BLaER1 (cell line): ENCODE measurements at regions not wholly inside any gene's neighbourhood (a gene's known extent, or its start where the extent isn't known, plus 50 kb on each side); places are given as distances from the start of the nearest gene placed in this dataset.
A peak's percentile ranks its signal among the peaks of the same experiment; 100 is the strongest.
"Not testable (repeated sequence)": the region's sequence is repeated elsewhere in the genome, so short reads cannot be mapped to it uniquely, and the experiment has no call there.

ENCODE experiments used
- H3K27ac ChIP-seq: shearing (Covaris generic); formaldehyde crosslinking; 2 replicates; pipeline ENCODE4 v1.8.1; 2022
- H3K27me3 ChIP-seq: shearing (Covaris generic); formaldehyde crosslinking; 2 replicates; pipeline ENCODE4 v1.8.1; 2022
- H3K36me3 ChIP-seq: shearing (Covaris generic); formaldehyde crosslinking; 2 replicates; pipeline ENCODE4 v1.8.1; 2022
- H3K4me1 ChIP-seq: shearing (Covaris generic); formaldehyde crosslinking; 2 replicates; pipeline ENCODE4 v1.8.1; 2022
- H3K4me2 ChIP-seq: shearing (Covaris generic); formaldehyde crosslinking; 2 replicates; pipeline ENCODE4 v1.8.1; 2022
- H3K4me3 ChIP-seq: shearing (Covaris generic); formaldehyde crosslinking; 2 replicates; pipeline ENCODE4 v1.8.1; 2022
- H3K9ac ChIP-seq: shearing (Covaris generic); formaldehyde crosslinking; 2 replicates; pipeline ENCODE4 v1.8.1; 2022
- H3K9me3 ChIP-seq: shearing (Covaris generic); formaldehyde crosslinking; 2 replicates; pipeline ENCODE4 v1.8.1; 2022
- H4K20me1 ChIP-seq: shearing (Covaris generic); formaldehyde crosslinking; 2 replicates; pipeline ENCODE4 v1.8.1; 2022
- Cebpa-rat ChIP-seq: shearing (Covaris generic); IDR thresholded peaks from 2 replicates; pipeline ENCODE4 v1.8.1; 2022

DNA sequence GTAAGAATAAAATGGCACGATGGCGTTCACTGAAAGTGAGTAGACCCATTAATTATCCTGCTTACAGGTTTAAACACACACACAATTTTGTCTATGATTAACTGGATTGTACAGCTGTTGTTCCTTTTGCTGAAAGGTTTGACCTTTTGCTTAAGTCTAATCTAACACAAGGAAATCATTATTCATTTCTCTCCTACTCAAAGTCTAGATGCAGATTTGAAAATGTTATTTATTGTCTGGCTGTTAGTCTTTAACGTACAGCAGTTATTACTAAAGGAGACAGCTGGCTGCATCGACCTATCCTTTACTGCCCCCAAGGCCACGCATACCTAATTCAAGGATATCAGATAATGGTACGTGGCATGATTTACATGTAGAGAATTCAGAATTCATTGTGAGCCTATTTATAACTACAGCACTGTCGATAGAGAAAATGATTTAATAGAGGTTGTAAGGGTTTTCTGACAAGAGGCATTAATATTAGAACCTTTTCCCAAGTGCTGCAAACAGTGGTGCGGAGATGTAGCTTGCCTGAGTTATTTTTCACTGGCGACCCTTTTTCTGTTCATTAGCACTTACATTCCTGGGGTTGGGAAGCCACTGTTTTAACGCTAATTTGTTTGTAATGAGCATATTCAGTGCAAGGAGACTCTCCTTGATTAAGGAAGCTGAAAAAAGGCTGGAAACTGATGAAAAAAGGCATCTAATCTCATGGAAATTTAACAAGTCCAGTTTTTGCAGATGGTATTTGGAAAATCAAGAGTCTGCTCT is 368.4 kb upstream of the GRAMD2B start:
- no peaks in the 10 kb centered on the region for H4K20me1 ChIP-seq
- H3K4me1 ChIP-seq = peaks cover 6% of the 10 kb centered on the region; the same call in 1 of the 2 replicates
- TF ChIP-seq Cebpa-rat = no peak
- H3K9ac ChIP-seq = no peak overlapping the region
- no peak overlapping the region for H3K4me2 ChIP-seq
- H3K36me3 ChIP-seq = no peaks in the 10 kb centered on the region
- no peak overlapping the region for H3K27ac ChIP-seq
- no peaks in the 10 kb centered on the region for H3K27me3 ChIP-seq
- H3K4me3 ChIP-seq = no peak overlapping the region
- peaks cover 4% of the 10 kb centered on the region for H3K9me3 ChIP-seq

GRCh38 chr5:126055348-126055729 is 367.9 kb upstream of the GRAMD2B start:
- Histone ChIP-seq H3K4me2 (no peak overlapping the region), H3K9me3 (peaks cover 4% of the 10 kb centered on the region), H3K27me3 (no peaks in the 10 kb centered on the region), H3K4me3 (no peak overlapping the region), H3K36me3 (no peaks in the 10 kb centered on the region), H3K27ac (no peak overlapping the region), H3K4me1 (peaks cover 6% of the 10 kb centered on the region; the same call in 1 of the 2 replicates), H4K20me1 (no peaks in the 10 kb centered on the region), H3K9ac (no peak overlapping the region)
- TF ChIP-seq Cebpa-rat = no peak

GRCh38 chr5:126056352-126056751 is 366.9 kb upstream of the GRAMD2B start:
- Histone ChIP-seq H3K27ac (no peak overlapping the region), H3K4me1 (peaks cover 6% of the 10 kb centered on the region; the same call in 1 of the 2 replicates), H3K9ac (no peak overlapping the region), H3K9me3 (peaks cover 4% of the 10 kb centered on the region), H3K27me3 (no peaks in the 10 kb centered on the region), H4K20me1 (no peaks in the 10 kb centered on the region), H3K36me3 (no peaks in the 10 kb centered on the region), H3K4me3 (no peak overlapping the region), H3K4me2 (no peak overlapping the region)
- no peak for TF ChIP-seq Cebpa-rat

DNA sequence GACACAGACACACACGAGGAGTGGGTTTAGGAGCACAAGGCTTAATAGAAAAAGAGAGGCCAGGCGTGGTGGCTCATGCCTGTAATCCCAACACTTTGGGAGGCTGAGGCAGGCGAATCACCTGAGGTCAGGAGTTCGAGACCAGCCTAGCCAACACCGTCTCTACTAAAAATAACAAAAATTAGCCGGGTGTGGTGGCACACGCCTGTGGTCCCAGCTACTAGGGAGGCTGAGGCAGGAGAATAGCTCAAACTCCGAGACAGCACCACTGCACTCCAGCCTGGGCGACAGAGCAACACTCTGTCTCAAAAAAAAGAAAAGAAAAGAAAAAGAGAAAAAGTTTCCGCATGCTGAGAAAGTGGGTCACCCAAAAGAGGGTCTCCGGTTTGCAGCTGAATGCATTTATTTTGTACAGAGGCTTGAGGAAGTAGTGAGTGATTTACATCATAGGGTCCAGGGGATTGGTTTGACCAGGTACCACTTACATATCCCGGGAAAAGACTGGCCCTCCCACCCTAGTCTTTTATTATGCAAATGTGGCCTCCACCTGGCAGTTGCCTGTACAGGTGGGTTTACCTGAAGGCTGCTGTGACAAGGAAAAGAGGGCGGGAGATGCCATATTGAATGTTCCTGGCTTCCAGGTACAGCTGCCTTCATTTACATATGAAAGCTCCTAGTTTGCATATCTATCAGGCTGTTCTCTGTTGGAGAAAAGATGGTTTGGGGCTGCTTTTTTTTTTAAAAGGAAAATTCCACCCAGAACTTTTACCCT is 366.2 kb upstream of the GRAMD2B start:
- H3K9me3 ChIP-seq = peaks cover 4% of the 10 kb centered on the region
- H3K27ac ChIP-seq = no peak overlapping the region
- no peak for TF ChIP-seq Cebpa-rat
- H3K4me1 ChIP-seq = peaks cover 6% of the 10 kb centered on the region; the same call in 1 of the 2 replicates
- no peaks in the 10 kb centered on the region for H3K36me3 ChIP-seq
- no peak overlapping the region for H3K4me3 ChIP-seq
- no peaks in the 10 kb centered on the region for H4K20me1 ChIP-seq
- H3K27me3 ChIP-seq = no peaks in the 10 kb centered on the region
- H3K9ac ChIP-seq = no peak overlapping the region
- no peak overlapping the region for H3K4me2 ChIP-seq

- H3K27me3 ChIP-seq, H4K20me1 ChIP-seq, H3K9me3 ChIP-seq, H3K4me2 ChIP-seq, H3K4me1 ChIP-seq, H3K36me3 ChIP-seq, H3K27ac ChIP-seq, H3K9ac ChIP-seq, H3K4me3 ChIP-seq: not testable (repeated sequence)
Measured at GRCh38 chr5:126058392-126058791, 364.8 kb upstream of the GRAMD2B start.

DNA sequence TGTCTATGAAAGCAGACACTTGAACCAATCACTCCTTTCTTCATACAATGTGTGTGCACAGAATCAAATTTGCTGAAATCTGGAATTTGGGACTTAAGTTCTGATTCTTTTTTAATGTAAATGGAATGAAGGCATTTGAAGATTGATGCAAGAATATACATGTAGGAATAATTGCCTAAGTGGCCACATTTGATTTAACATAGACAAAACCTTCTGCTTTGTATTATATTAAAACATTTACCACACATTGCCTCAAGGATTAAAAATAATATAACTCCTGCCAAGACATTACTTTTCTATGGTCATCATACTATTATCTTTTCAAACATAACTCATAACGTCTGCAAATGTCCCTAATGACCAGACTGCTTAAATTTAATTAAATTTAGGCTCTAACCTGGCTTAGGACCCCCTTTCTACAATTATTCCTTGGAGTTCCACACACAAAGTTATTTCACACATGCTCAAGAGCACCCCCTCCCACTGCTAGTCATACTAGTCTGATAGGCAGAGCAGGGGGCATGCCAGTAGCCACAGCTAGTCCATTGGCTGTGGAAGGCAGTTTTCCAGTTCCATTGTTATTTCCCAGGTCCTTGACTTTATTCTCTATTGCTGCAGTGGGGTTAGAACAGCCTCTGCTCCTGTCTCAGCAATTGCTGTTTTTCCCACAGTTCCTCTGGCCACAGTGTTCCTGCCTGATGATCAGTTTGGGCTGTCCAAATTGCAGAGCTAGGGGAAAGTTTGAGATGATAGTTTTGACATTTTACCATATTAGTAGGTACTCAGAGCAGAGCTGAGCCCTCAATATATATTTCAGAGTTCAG is 360.6 kb upstream of the GRAMD2B start:
- Histone ChIP-seq H3K27ac (no peak overlapping the region), H3K36me3 (no peaks in the 10 kb centered on the region), H3K9me3 (peaks cover 8% of the 10 kb centered on the region), H4K20me1 (no peaks in the 10 kb centered on the region), H3K4me1 (peaks cover 18% of the 10 kb centered on the region), H3K9ac (no peak overlapping the region), H3K4me3 (no peak overlapping the region), H3K4me2 (no peak overlapping the region), H3K27me3 (no peaks in the 10 kb centered on the region)
- TF ChIP-seq Cebpa-rat = no peak

GRCh38 chr5:126065061-126065460 is 358.1 kb upstream of the GRAMD2B start:
- Histone ChIP-seq H3K4me2 (no peak overlapping the region), H3K27me3 (no peaks in the 10 kb centered on the region), H3K27ac (no peak overlapping the region), H3K36me3 (no peaks in the 10 kb centered on the region), H3K9me3 (peaks cover 4% of the 10 kb centered on the region; the same call in 1 of the 2 replicates), H3K4me3 (no peak overlapping the region), H3K9ac (no peak overlapping the region), H3K4me1 (peaks cover 18% of the 10 kb centered on the region), H4K20me1 (no peaks in the 10 kb centered on the region)
- no peak for TF ChIP-seq Cebpa-rat

DNA sequence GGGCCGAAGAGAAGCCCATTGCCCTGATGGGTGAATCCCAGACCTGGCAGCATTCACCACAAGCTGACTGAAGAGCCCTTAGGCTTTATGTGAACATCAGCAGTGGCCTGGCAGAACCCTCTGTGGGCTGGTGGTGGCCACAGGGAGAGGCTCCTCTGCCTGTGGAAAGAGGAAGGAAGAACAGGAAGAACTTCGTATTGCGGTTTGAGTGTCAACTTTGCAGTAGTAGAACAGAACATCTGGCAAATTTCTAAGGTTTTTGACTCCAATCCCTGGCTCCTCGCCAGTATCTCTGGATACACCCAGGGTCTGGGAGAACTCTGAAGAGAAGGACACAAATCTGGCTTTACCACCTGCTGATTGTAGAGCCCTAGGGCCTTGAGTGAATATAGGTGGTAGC is 356.4 kb upstream of the GRAMD2B start:
- no peak for TF ChIP-seq Cebpa-rat
- H3K36me3 ChIP-seq = no peaks in the 10 kb centered on the region
- H3K27me3 ChIP-seq = no peaks in the 10 kb centered on the region
- H3K4me2 ChIP-seq = peak overlapping the region; percentile 70
- H4K20me1 ChIP-seq = no peaks in the 10 kb centered on the region
- no peak overlapping the region for H3K4me3 ChIP-seq
- peak overlapping the region; percentile 40 for H3K27ac ChIP-seq
- no peak overlapping the region for H3K9ac ChIP-seq
- H3K4me1 ChIP-seq = peaks cover 18% of the 10 kb centered on the region
- H3K9me3 ChIP-seq = peaks cover 6% of the 10 kb centered on the region; the same call in 1 of the 2 replicates

DNA sequence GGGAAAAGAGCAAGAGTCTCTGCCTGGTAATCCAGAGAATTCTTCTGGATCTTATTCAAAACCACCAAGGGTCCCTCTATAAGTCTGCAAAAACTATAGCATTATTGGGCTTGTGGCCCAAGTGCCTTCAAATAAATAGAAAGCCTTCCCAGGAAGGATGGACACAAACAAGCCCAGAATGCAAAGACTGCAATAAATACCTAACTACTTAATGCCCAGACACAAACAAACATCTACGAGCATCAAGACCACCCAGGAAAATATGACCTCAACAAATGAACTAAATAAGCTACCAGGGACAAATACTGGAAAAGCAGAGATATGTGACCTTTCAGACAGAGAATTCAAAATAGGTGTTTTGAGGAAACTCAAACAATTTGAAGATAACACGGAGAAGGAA is 355.8 kb upstream of the GRAMD2B start:
- TF ChIP-seq Cebpa-rat = no peak
- H3K27me3 ChIP-seq = no peaks in the 10 kb centered on the region

More for the DNA sequence above, 355.8 kb upstream of the GRAMD2B start:
- Histone ChIP-seq H3K36me3 (no peaks in the 10 kb centered on the region), H4K20me1 (no peaks in the 10 kb centered on the region), H3K4me1 (peaks cover 18% of the 10 kb centered on the region), H3K27ac (no peak overlapping the region), H3K4me3 (no peak overlapping the region), H3K9ac (no peak overlapping the region), H3K9me3 (peaks cover 6% of the 10 kb centered on the region; the same call in 1 of the 2 replicates), H3K4me2 (peak overlapping the region; percentile 70)
